HepG2 (cell line): ENCODE measurements at regions not wholly inside any gene's neighbourhood (a gene's known extent, or its start where the extent isn't known, plus 50 kb on each side); places are given as distances from the start of the nearest gene placed in this dataset.
A peak's percentile ranks its signal among the peaks of the same experiment; 100 is the strongest.

Source experiments
- AKAP8 ChIP-seq: sonication (generic); formaldehyde crosslinking; IDR thresholded peaks from 2 replicates; pipeline ENCODE4 v1.5.1; 2020; ENCODE audit warnings: mild to moderate bottlenecking, missing genetic modification reagents
- CC2D1A ChIP-seq: sonication (generic); formaldehyde crosslinking; IDR thresholded peaks from 2 replicates; pipeline ENCODE4 v1.8.1; 2023; ENCODE audit warnings: mild to moderate bottlenecking, missing genetic modification reagents
- CCAR2 ChIP-seq: fragments of 200-400 bp; formaldehyde crosslinking; optimal IDR thresholded peaks from 2 replicates; pipeline ENCODE3; 2018; ENCODE audit warnings: low read depth, mild to moderate bottlenecking, low read length, moderate library complexity
- DR1 ChIP-seq: sonication (generic); formaldehyde crosslinking; IDR thresholded peaks from 2 replicates; pipeline ENCODE4 v1.8.0; 2021; ENCODE audit warnings: mild to moderate bottlenecking, missing genetic modification reagents, inconsistent platforms
- EHMT2 ChIP-seq: fragments of 200-600 bp; sonication (generic); IDR thresholded peaks from 2 replicates; pipeline ENCODE4 v1.7.0; 2017; ENCODE audit warnings: antibody characterized with exemption, low read depth, low read length, borderline replicate concordance
- ERF ChIP-seq: IDR thresholded peaks from 2 replicates; pipeline ENCODE4 v1.6.1; 2018; ENCODE audit warnings: missing biosample characterization, missing genetic modification reagents
- FOSL2 ChIP-seq: sonication (generic); formaldehyde crosslinking; IDR thresholded peaks from 2 replicates; pipeline ENCODE4 v1.4.0; 2020; ENCODE audit warnings: missing genetic modification reagents
- FOXA3 ChIP-seq: IDR thresholded peaks from 2 replicates; pipeline ENCODE4 v1.6.1; 2016; ENCODE audit warnings: missing genetic modification reagents, missing compliant biosample characterization
- FOXK1 ChIP-seq: sonication (generic); formaldehyde crosslinking; IDR thresholded peaks from 2 replicates; pipeline ENCODE4 v1.4.0; 2020; ENCODE audit warnings: low read depth, missing genetic modification reagents, borderline replicate concordance
- HCFC1 ChIP-seq: fragments of 150-350 bp; IDR thresholded peaks from 2 replicates; pipeline ENCODE4 v1.6.1; 2014; ENCODE audit warnings: low read depth, low read length
- HNF1B ChIP-seq: sonication (generic); formaldehyde crosslinking; IDR thresholded peaks from 2 replicates; pipeline ENCODE4 v1.5.1; 2020; ENCODE audit warnings: mild to moderate bottlenecking, moderate library complexity, missing genetic modification reagents
- KAT8 ChIP-seq: IDR thresholded peaks from 2 replicates; pipeline ENCODE4 v1.6.1; 2016; ENCODE audit warnings: missing genetic modification reagents, missing compliant biosample characterization
- MIER3 ChIP-seq: IDR thresholded peaks from 2 replicates; pipeline ENCODE4 v1.6.1; 2016; ENCODE audit warnings: missing compliant biosample characterization, borderline replicate concordance
- NAIF1 ChIP-seq: sonication (generic); formaldehyde crosslinking; IDR thresholded peaks from 2 replicates; pipeline ENCODE4 v1.5.0; 2020; ENCODE audit warnings: mild to moderate bottlenecking, missing genetic modification reagents, borderline replicate concordance
- RARA ChIP-seq: IDR thresholded peaks from 2 replicates; pipeline ENCODE4 v1.6.1; 2016; ENCODE audit warnings: missing genetic modification reagents, missing compliant biosample characterization
- RBAK ChIP-seq: sonication (generic); formaldehyde crosslinking; IDR thresholded peaks from 2 replicates; pipeline ENCODE4 v1.5.1; 2020; ENCODE audit warnings: mild to moderate bottlenecking, missing genetic modification reagents
- RXRB ChIP-seq: IDR thresholded peaks from 2 replicates; pipeline ENCODE4 v1.6.1; 2016; ENCODE audit warnings: borderline replicate concordance, missing genetic modification reagents, missing compliant biosample characterization
- SALL1 ChIP-seq: sonication (generic); formaldehyde crosslinking; IDR thresholded peaks from 2 replicates; pipeline ENCODE4 v1.8.0; 2022; ENCODE audit warnings: mild to moderate bottlenecking, missing genetic modification reagents
- SAP130 ChIP-seq: IDR thresholded peaks from 2 replicates; pipeline ENCODE4 v1.6.1; 2016; ENCODE audit warnings: low read depth
- TBX2 ChIP-seq: sonication (generic); formaldehyde crosslinking; IDR thresholded peaks from 2 replicates; pipeline ENCODE4 v1.5.0; 2020; ENCODE audit warnings: missing genetic modification reagents, mild to moderate bottlenecking, borderline replicate concordance
- TFE3 ChIP-seq: IDR thresholded peaks from 2 replicates; pipeline ENCODE4 v1.6.1; 2016
- THAP11 ChIP-seq: IDR thresholded peaks from 2 replicates; pipeline ENCODE4 v1.6.1; 2016; ENCODE audit warnings: missing biosample characterization, missing genetic modification reagents
- THRA ChIP-seq: sonication (generic); formaldehyde crosslinking; IDR thresholded peaks from 2 replicates; pipeline ENCODE4 v1.4.0; 2020; ENCODE audit warnings: missing genetic modification reagents, borderline replicate concordance
- ZBTB1 ChIP-seq: sonication (generic); formaldehyde crosslinking; IDR thresholded peaks from 2 replicates; pipeline ENCODE4 v1.4.0; 2020; ENCODE audit warnings: missing genetic modification reagents, borderline replicate concordance
- ZFP36L1 ChIP-seq: sonication (generic); formaldehyde crosslinking; IDR thresholded peaks from 2 replicates; pipeline ENCODE4 v1.8.0; 2022; ENCODE audit warnings: mild to moderate bottlenecking, missing genetic modification reagents, moderate library complexity
- ZNF350 ChIP-seq: sonication (generic); formaldehyde crosslinking; IDR thresholded peaks from 2 replicates; pipeline ENCODE4 v1.4.0; 2020; ENCODE audit warnings: mild to moderate bottlenecking, low read depth, missing genetic modification reagents, borderline replicate concordance
- ZNF441 ChIP-seq: sonication (generic); formaldehyde crosslinking; IDR thresholded peaks from 2 replicates; pipeline ENCODE4 v1.7.0; 2021; ENCODE audit warnings: missing genetic modification reagents, borderline replicate concordance
- ZNF510 ChIP-seq: sonication (generic); formaldehyde crosslinking; IDR thresholded peaks from 2 replicates; pipeline ENCODE4 v1.4.0; 2020; ENCODE audit warnings: low read depth, mild to moderate bottlenecking, missing genetic modification reagents
- ZNF607 ChIP-seq: sonication (generic); formaldehyde crosslinking; IDR thresholded peaks from 2 replicates; pipeline ENCODE4 v1.5.1; 2020; ENCODE audit warnings: missing genetic modification reagents, mild to moderate bottlenecking, borderline replicate concordance
- ZNF720 ChIP-seq: sonication (generic); formaldehyde crosslinking; IDR thresholded peaks from 2 replicates; pipeline ENCODE4 v1.4.0; 2020; ENCODE audit warnings: missing genetic modification reagents

DNA sequence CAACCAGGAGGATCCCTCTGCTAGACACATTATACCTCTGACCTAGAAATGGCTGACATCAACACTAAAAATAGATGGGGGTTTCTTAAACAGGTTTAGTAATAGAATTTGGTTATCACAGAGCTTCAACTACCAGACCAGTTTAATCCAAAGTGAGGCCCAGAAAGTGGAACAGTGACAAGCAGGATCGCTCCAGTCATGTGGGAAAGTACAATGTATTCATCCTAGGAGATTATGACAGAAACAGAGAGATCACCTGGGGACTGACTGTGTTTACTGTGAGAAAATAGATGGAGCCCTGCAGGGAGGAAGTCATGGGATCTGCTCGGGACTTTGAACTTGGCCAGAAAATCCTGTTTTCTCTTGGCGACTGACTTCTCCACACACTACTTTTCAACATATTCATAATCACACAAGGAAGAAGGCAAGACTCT, 238.7 kb upstream of the SOX4 start (continued):
- no peak for TF ChIP-seq RBAK (CRISPR knock-in tag)
- peak; percentile 55; the same call in 1 of the 2 replicates for TF ChIP-seq ZFP36L1 (CRISPR knock-in tag)
- TF ChIP-seq THRA (CRISPR knock-in tag), result peak; percentile 83; the same call in 1 of the 2 replicates
- peak; percentile 68 for TF ChIP-seq KAT8
- TF ChIP-seq HCFC1, result no peak
- TF ChIP-seq FOXK1, result peak; percentile 55; the same call in 1 of the 2 replicates
- no peak for TF ChIP-seq CCAR2
- TF ChIP-seq NAIF1 (CRISPR knock-in tag), result no peak
- TF ChIP-seq TFE3 (CRISPR knock-in tag), result peak; percentile 99
- TF ChIP-seq ZNF441 (CRISPR knock-in tag), result peak; percentile 60; the same call in 1 of the 2 replicates
- no peak for TF ChIP-seq ZNF510 (CRISPR knock-in tag)
- peak; percentile 38; the same call in 1 of the 2 replicates for TF ChIP-seq TBX2
- TF ChIP-seq ZNF720 (CRISPR knock-in tag), result no peak
- TF ChIP-seq RARA (CRISPR knock-in tag), result peak; percentile 81
- TF ChIP-seq FOXA3 (CRISPR knock-in tag), result peak; percentile 81
- no peak for TF ChIP-seq AKAP8 (CRISPR knock-in tag)
- no peak for TF ChIP-seq CC2D1A (CRISPR knock-in tag)
- no peak for TF ChIP-seq ZBTB1 (CRISPR knock-in tag)
- peak; percentile 84 for TF ChIP-seq ERF (CRISPR knock-in tag)
- TF ChIP-seq MIER3 (CRISPR knock-in tag), result 0 out of 2 replicates have a peak, but pooled peaks have one; percentile 43
- TF ChIP-seq RXRB (CRISPR knock-in tag), result peak; percentile 88
- TF ChIP-seq ZNF350 (CRISPR knock-in tag), result no peak
- 0 out of 2 replicates have a peak, but pooled peaks have one; percentile 42 for TF ChIP-seq ZNF607 (CRISPR knock-in tag)
- peak; percentile 30; the same call in 1 of the 2 replicates for TF ChIP-seq FOSL2 (CRISPR knock-in tag)
- TF ChIP-seq SAP130 (CRISPR knock-in tag), result peak; percentile 86
- TF ChIP-seq DR1 (CRISPR knock-in tag), result no peak
- TF ChIP-seq SALL1 (CRISPR knock-in tag), result peak; percentile 54; the same call in 1 of the 2 replicates
- 0 out of 2 replicates have a peak, but pooled peaks have one; percentile 14 for TF ChIP-seq THAP11 (CRISPR knock-in tag)
- TF ChIP-seq HNF1B (CRISPR knock-in tag), result peak; percentile 69; the same call in 1 of the 2 replicates
- TF ChIP-seq EHMT2, result peak; percentile 48; the same call in 1 of the 2 replicates
